HEK293T (cell line): ENCODE measurements at regions not wholly inside any gene's neighbourhood (a gene's known extent, or its start where the extent isn't known, plus 50 kb on each side); places are given as distances from the start of the nearest gene placed in this dataset.

ENCODE experiments used
- CTCF ChIA-PET: fragments of 350-600 bp; formaldehyde crosslinking; extraction: SDS; loops from one replicate; lab custom pipeline; 2021; ENCODE audit warnings: antibody characterized with exemption, inconsistent platforms; lab: Yijun Ruan, JAX
- POLR2A ChIA-PET: fragments of 350-600 bp; formaldehyde crosslinking; extraction: SDS; loops from one replicate; lab custom pipeline; 2020; ENCODE audit warnings: antibody characterized with exemption, inconsistent platforms; lab: Yijun Ruan, JAX
- DNase-seq: peaks from one replicate; pipeline ENCODE4 v3.0.0; 2012; ENCODE audit warnings: mixed read lengths; ENCODE audit errors: extremely low spot score
- ARNT ChIP-seq: fragments of 450-650 bp; IDR thresholded peaks from 2 replicates; pipeline ENCODE4 v1.6.1; 2017; ENCODE audit warnings: mild to moderate bottlenecking
- BHLHE40 ChIP-seq: fragments of 450-650 bp; IDR thresholded peaks from 2 replicates; pipeline ENCODE4 v1.6.1; 2016; ENCODE audit warnings: mild to moderate bottlenecking, moderate library complexity, borderline replicate concordance
- CTBP1 ChIP-seq: fragments of 450-650 bp; IDR thresholded peaks from 2 replicates; pipeline ENCODE4 v1.6.1; 2016; ENCODE audit warnings: borderline replicate concordance
- ELF4 ChIP-seq: fragments of 450-650 bp; IDR thresholded peaks from 2 replicates; pipeline ENCODE4 v1.6.1; 2017; ENCODE audit warnings: antibody characterized with exemption
- FOXA1 ChIP-seq: fragments of 450-650 bp; IDR thresholded peaks from 2 replicates; pipeline ENCODE4 v1.6.1; 2016; ENCODE audit warnings: mild to moderate bottlenecking
- FOXK2 ChIP-seq: fragments of 450-650 bp; IDR thresholded peaks from 2 replicates; pipeline ENCODE4 v1.6.1; 2016; ENCODE audit warnings: mild to moderate bottlenecking
- FOXM1 ChIP-seq: fragments of 450-650 bp; IDR thresholded peaks from 2 replicates; pipeline ENCODE4 v1.6.1; 2017; ENCODE audit warnings: mild to moderate bottlenecking, borderline replicate concordance
- HDGF ChIP-seq: fragments of 450-650 bp; IDR thresholded peaks from 2 replicates; pipeline ENCODE4 v1.6.1; 2017; ENCODE audit warnings: antibody characterized with exemption, borderline replicate concordance
- L3MBTL2 ChIP-seq: fragments of 450-650 bp; conservative IDR thresholded peaks from 2 replicates; pipeline ENCODE4 v1.6.1; 2016; ENCODE audit warnings: mild to moderate bottlenecking
- LEF1 ChIP-seq: fragments of 450-650 bp; IDR thresholded peaks from 2 replicates; pipeline ENCODE4 v1.6.1; 2017; ENCODE audit warnings: mild to moderate bottlenecking, borderline replicate concordance
- NFRKB ChIP-seq: fragments of 450-650 bp; IDR thresholded peaks from 2 replicates; pipeline ENCODE4 v1.6.1; 2016; ENCODE audit warnings: mild to moderate bottlenecking, moderate library complexity
- PKNOX1 ChIP-seq: fragments of 450-650 bp; IDR thresholded peaks from 2 replicates; pipeline ENCODE4 v1.6.1; 2016
- SP1 ChIP-seq: fragments of 450-650 bp; IDR thresholded peaks from 2 replicates; pipeline ENCODE4 v1.6.1; 2017
- SUZ12 ChIP-seq: fragments of 450-650 bp; IDR thresholded peaks from 2 replicates; pipeline ENCODE4 v1.6.1; 2016; ENCODE audit warnings: mild to moderate bottlenecking
- TARDBP ChIP-seq: fragments of 450-650 bp; IDR thresholded peaks from 2 replicates; pipeline ENCODE4 v1.6.1; 2016
- ZNF384 ChIP-seq: fragments of 450-650 bp; IDR thresholded peaks from 2 replicates; pipeline ENCODE4 v1.6.1; 2016

DNA sequence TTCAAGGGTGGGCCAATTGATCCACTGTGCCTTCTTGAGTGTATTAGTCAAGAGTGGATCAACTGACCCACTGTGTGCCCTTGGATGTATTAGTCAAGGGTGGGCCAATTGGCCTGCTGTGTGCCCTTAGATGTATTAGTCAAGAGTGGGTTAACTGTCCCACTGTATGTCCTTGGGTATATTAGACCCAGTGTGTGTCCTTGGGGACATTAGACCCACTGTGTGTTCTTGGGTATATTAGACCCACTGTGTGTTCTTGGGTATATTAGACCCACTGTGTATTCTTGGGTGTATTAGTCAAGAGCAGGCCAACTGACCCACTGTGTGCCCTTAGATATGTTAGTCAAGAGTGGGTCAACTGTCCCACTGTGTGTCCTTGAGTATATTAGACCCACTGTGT, 601.8 kb downstream of the TYW1 start:
- no peak for DNase-seq
- POLR2A ChIA-PET = no interaction called here
- CTCF ChIA-PET = interaction anchor here (0.9 kb wide), 1 partner anchor 220 kb away, joined by 3 read pairs; no protein-coding TSS in a partner anchor
- TF ChIP-seq PKNOX1 = no peak
- TF ChIP-seq ARNT = no peak
- TF ChIP-seq ELF4 = no peak
- TF ChIP-seq SP1 = no peak
- TF ChIP-seq BHLHE40 = no peak
- TF ChIP-seq CTBP1 = no peak
- TF ChIP-seq LEF1 = no peak
- TF ChIP-seq SUZ12 = no peak

GRCh38 chr7:67599331-67600062, 602.9 kb downstream of the TYW1 start:
- DNase-seq = no peak
- POLR2A ChIA-PET = no interaction called here
- TF ChIP-seq CTBP1 (no peak), BHLHE40 (no peak), ELF4 (no peak), LEF1 (no peak), FOXK2 (no peak), NFRKB (no peak)
- CTCF ChIA-PET = no interaction called here

GRCh38 chr7:67602246-67602887, 605.7 kb downstream of the TYW1 start:
- no peak for TF ChIP-seq FOXA1
- TF ChIP-seq TARDBP = no peak
- no peak for TF ChIP-seq FOXM1
- no peak for TF ChIP-seq L3MBTL2
- TF ChIP-seq BHLHE40 = no peak
- TF ChIP-seq NFRKB = no peak
- no peak for TF ChIP-seq LEF1
- TF ChIP-seq PKNOX1 = no peak
- TF ChIP-seq ZNF384 = no peak
- no peak for TF ChIP-seq ARNT
- no peak for TF ChIP-seq SUZ12
- DNase-seq = no peak
- CTCF ChIA-PET = no interaction called here
- POLR2A ChIA-PET = no interaction called here

GRCh38 chr7:67604461-67605386, 608.1 kb downstream of the TYW1 start:
- POLR2A ChIA-PET = no interaction called here

GRCh38 chr7:67608806-67609205, 612.2 kb downstream of the TYW1 start:
- no peak for DNase-seq
- TF ChIP-seq LEF1 = no peak
- ChIA-PET CTCF (no interaction called here), POLR2A (no interaction called here)

More at GRCh38 chr7:67604461-67605386, 608.1 kb downstream of the TYW1 start:
- DNase-seq = no peak
- TF ChIP-seq HDGF (no peak), CTBP1 (no peak), BHLHE40 (no peak), ELF4 (no peak), SUZ12 (no peak), NFRKB (no peak), TARDBP (no peak), FOXK2 (no peak), LEF1 (no peak), FOXA1 (no peak), ZNF384 (no peak), ARNT (no peak)
- CTCF ChIA-PET = no interaction called here

GRCh38 chr7:67610897-67611296, 614.3 kb downstream of the TYW1 start:
- TF ChIP-seq PKNOX1 (no peak), FOXM1 (no peak), LEF1 (no peak), NFRKB (no peak), SUZ12 (no peak), ARNT (no peak), SP1 (no peak), FOXK2 (no peak), CTBP1 (no peak), BHLHE40 (no peak), HDGF (no peak), ELF4 (no peak), FOXA1 (no peak), L3MBTL2 (no peak), ZNF384 (no peak), TARDBP (no peak)
- no peak for DNase-seq
- CTCF ChIA-PET = no interaction called here
- POLR2A ChIA-PET = no interaction called here
